HepG2 (cell line): ENCODE measurements at regions not wholly inside any gene's neighbourhood (a gene's known extent, or its start where the extent isn't known, plus 50 kb on each side); places are given as distances from the start of the nearest gene placed in this dataset.

ENCODE experiments used
- CTCF ChIP-seq: sonication (generic); formaldehyde crosslinking; IDR thresholded peaks from 2 replicates; pipeline ENCODE4 v1.5.0; 2020; ENCODE audit warnings: mild to moderate bottlenecking, missing genetic modification reagents, moderate library complexity
- EZH2 ChIP-seq: conservative IDR thresholded peaks from 2 replicates; pipeline ENCODE4 v1.6.1; 2012; ENCODE audit warnings: mild to moderate bottlenecking, low read depth, low read length, moderate library complexity
- KLF11 ChIP-seq: IDR thresholded peaks from 2 replicates; pipeline ENCODE4 v1.6.1; 2016; ENCODE audit warnings: missing compliant biosample characterization
- MAX ChIP-seq: IDR thresholded peaks from 2 replicates; pipeline ENCODE4 v1.6.1; 2012; ENCODE audit warnings: inconsistent platforms
- SMAD3 ChIP-seq: sonication (generic); formaldehyde crosslinking; IDR thresholded peaks from 2 replicates; pipeline ENCODE4 v1.4.0; 2020; ENCODE audit warnings: missing genetic modification reagents
- ZMYM4 ChIP-seq: sonication (generic); formaldehyde crosslinking; IDR thresholded peaks from 2 replicates; pipeline ENCODE4 v1.8.1; 2023; ENCODE audit warnings: mild to moderate bottlenecking, missing genetic modification reagents

- no peak for TF ChIP-seq EZH2
- no peak for TF ChIP-seq CTCF (CRISPR knock-in tag)
- TF ChIP-seq MAX, result no peak
- no peak for TF ChIP-seq KLF11
- TF ChIP-seq SMAD3, result no peak
- no peak for TF ChIP-seq ZMYM4 (CRISPR knock-in tag)
Observed at GRCh38 chr13:111973186-111973585, 93.8 kb upstream of the SOX1 start.
